MV-4-11 (cell line): ENCODE measurements at regions not wholly inside any gene's neighbourhood (a gene's known extent, or its start where the extent isn't known, plus 50 kb on each side); places are given as distances from the start of the nearest gene placed in this dataset.

ENCODE experiments used
- DNase-seq: peaks from one replicate; lab custom pipeline; 2025; lab: John Stamatoyannopoulos, UW

GRCh38 chr4:80145739-80146138 lies 51.6 kb upstream of the PRDM8 start:
- no peak for DNase-seq

GRCh38 chr4:80144676-80145470 lies 52.4 kb upstream of the PRDM8 start:
- peak; percentile 48 for DNase-seq

GRCh38 chr4:80143307-80143679 lies 54.0 kb upstream of the PRDM8 start:
- DNase-seq: no peak

- DNase-seq: peak; percentile 52
These were observed 54.7 kb upstream of the PRDM8 start for GRCh38 chr4:80142394-80143306.

GRCh38 chr4:80141543-80141942 lies 55.8 kb upstream of the PRDM8 start:
- no peak for DNase-seq

GRCh38 chr4:80140194-80140593 lies 57.1 kb upstream of the PRDM8 start:
- peak; percentile 34 for DNase-seq

GRCh38 chr4:80139671-80140070 lies 57.6 kb upstream of the PRDM8 start:
- DNase-seq: peak; percentile 49

GRCh38 chr4:80138551-80139538 lies 58.5 kb upstream of the PRDM8 start:
- peak; percentile 81 for DNase-seq

- DNase-seq: no peak
These were observed 59.7 kb upstream of the PRDM8 start for GRCh38 chr4:80137631-80138030.

- DNase-seq: no peak
These were observed 61.0 kb upstream of the PRDM8 start for GRCh38 chr4:80136270-80136669.

GRCh38 chr4:80135702-80136058 lies 61.6 kb upstream of the PRDM8 start:
- DNase-seq: no peak

- no peak for DNase-seq
These were observed 62.1 kb upstream of the ANTXR2 start for GRCh38 chr4:80134936-80135701.

- DNase-seq: no peak
These were observed 60.3 kb upstream of the ANTXR2 start for GRCh38 chr4:80133240-80133783.

- no peak for DNase-seq
These were observed 56.8 kb upstream of the ANTXR2 start for GRCh38 chr4:80129785-80130184.

GRCh38 chr4:80128941-80129340 lies 55.9 kb upstream of the ANTXR2 start:
- no peak for DNase-seq

- no peak for DNase-seq
These were observed 54.9 kb upstream of the ANTXR2 start for GRCh38 chr4:80127870-80128419.

GRCh38 chr4:80126435-80126834 lies 53.4 kb upstream of the ANTXR2 start:
- DNase-seq: no peak

GRCh38 chr4:80125252-80126177 lies 52.5 kb upstream of the ANTXR2 start:
- DNase-seq: peak; percentile 60
